HCT116 (cell line): ENCODE measurements at regions not wholly inside any gene's neighbourhood (a gene's known extent, or its start where the extent isn't known, plus 50 kb on each side); places are given as distances from the start of the nearest gene placed in this dataset.

Experiments used
- ATAC-seq: fragments of 200-7000 bp; cut with Tn5 transposase; 2 replicates; pipeline ENCODE4 v1.9.1; 2020; ENCODE audit warnings: mild to moderate bottlenecking, moderate library complexity
- BruUV-seq: library from RNA; stranded (reverse); fragments of 400-500 nt; replicated peaks from 2 replicates; lab custom pipeline; 2021; lab: Mats Ljungman, UMichigan
- CTCF ChIA-PET: fragments of 300-600 bp; sonication (Branson Sonifier 250); formaldehyde crosslinking; loops from one replicate; lab custom pipeline; 2021; ENCODE audit warnings: antibody characterized with exemption; lab: Charles Lee
- POLR2A ChIA-PET: fragments of 300-600, 350-600 bp; sonication (Branson Sonifier 250); formaldehyde crosslinking; loops from one replicate; lab custom pipeline; 2021; ENCODE audit warnings: antibody characterized with exemption; lab: Charles Lee
- RAD21 ChIA-PET, 2 experiments: fragments of 300-600 bp; sonication (Branson Sonifier 250); formaldehyde crosslinking; loops; one replicate each; lab custom pipeline; 2023; ENCODE audit warnings: low total read pairs in 2 of 2; ENCODE audit not compliant: uncharacterized antibody in 2 of 2, unreplicated experiment in 2 of 2, low non-redundant PET in 1 of 2; lab: Charles Lee
- DNase-seq: peaks from one replicate; pipeline ENCODE4 v3.0.0-alpha.2; 2010; ENCODE audit warnings: low read depth, low spot score
- H2AFZ ChIP-seq: fragments of 200-600 bp; shearing (Covaris generic), sonication (generic); 2 replicates; pipeline ENCODE4 v1.6.1; 2017; ENCODE audit warnings: low read depth, mixed run types, mixed read lengths, antibody characterized with exemption, low read length; ENCODE audit not compliant: poor library complexity, severe bottlenecking
- H3K27ac ChIP-seq: 2 replicates; pipeline ENCODE4 v1.5.1; 2012; ENCODE audit warnings: low read depth, low read length
- H3K27me3 ChIP-seq: fragments of 200-600 bp; sonication (generic); 2 replicates; pipeline ENCODE4 v1.6.1; 2016; ENCODE audit warnings: mixed run types, low read length, mixed read lengths; ENCODE audit not compliant: insufficient read depth
- H3K36me3 ChIP-seq, 2 experiments: fragments of 200-500 bp in 1 of 2; fragments of 200-600 bp in 1 of 2; sonication (Bioruptor generic) in 1 of 2; sonication (generic) in 1 of 2; 2 replicates each; pipeline versions ENCODE4 v1.5.1 to v1.6.1; 2014 to 2016; ENCODE audit warnings: low read length in 2 of 2, inconsistent platforms in 1 of 2, mixed read lengths in 1 of 2, mixed run types in 1 of 2; ENCODE audit not compliant: insufficient read depth in 2 of 2, control insufficient read depth in 1 of 2
- H3K4me1 ChIP-seq, 2 experiments: fragments of 200-600 bp in 1 of 2; sonication (generic) in 1 of 2; 2 replicates each; pipeline versions ENCODE4 v1.5.1 to v1.6.1; 2012 to 2017; ENCODE audit warnings: low read length in 2 of 2, inconsistent platforms in 1 of 2, mild to moderate bottlenecking in 1 of 2, mixed read lengths in 1 of 2, mixed run types in 1 of 2, moderate library complexity in 1 of 2; ENCODE audit not compliant: insufficient read depth in 2 of 2, control insufficient read depth in 1 of 2
- H3K4me2 ChIP-seq: fragments of 200-600 bp; sonication (generic); 2 replicates; pipeline ENCODE4 v1.6.1; 2017; ENCODE audit warnings: mixed run types, low read length, mixed read lengths
- H3K4me3 ChIP-seq, 2 experiments: fragments of 200-600 bp in 1 of 2; sonication (generic) in 1 of 2; replicated peaks in 1 of 2; 2 replicates each; pipeline ENCODE4 v1.5.1; 2011 to 2016; ENCODE audit warnings: low read length in 2 of 2, control low read depth in 1 of 2, low read depth in 1 of 2, mild to moderate bottlenecking in 1 of 2, mixed read lengths in 1 of 2, mixed run types in 1 of 2
- H3K79me2 ChIP-seq: fragments of 200-600 bp; sonication (generic); 2 replicates; pipeline ENCODE4 v1.6.1; 2017; ENCODE audit warnings: mild to moderate bottlenecking, mixed run types, low read length, moderate library complexity, mixed read lengths; ENCODE audit not compliant: insufficient read depth
- H3K9ac ChIP-seq: fragments of 200-600 bp; sonication (generic); 2 replicates; pipeline ENCODE4 v1.6.1; 2016; ENCODE audit warnings: low read length, mixed read lengths
- H3K9me2 ChIP-seq: fragments of 200-600 bp; sonication (generic), shearing (Covaris generic); 2 replicates; pipeline ENCODE4 v1.6.1; 2017; ENCODE audit warnings: mixed run types, mild to moderate bottlenecking, moderate library complexity; ENCODE audit not compliant: insufficient read depth
- H3K9me3 ChIP-seq, 2 experiments: fragments of 200-500 bp in 1 of 2; fragments of 200-600 bp in 1 of 2; sonication (Bioruptor generic) in 1 of 2; sonication (generic) in 1 of 2; 2 replicates each; pipeline ENCODE4 v1.6.1; 2014 to 2017; ENCODE audit warnings: low read length in 2 of 2, mixed read lengths in 2 of 2, inconsistent platforms in 1 of 2, low read depth in 1 of 2, mild to moderate bottlenecking in 1 of 2, mixed run types in 1 of 2, moderate library complexity in 1 of 2; ENCODE audit not compliant: control insufficient read depth in 1 of 2, insufficient read depth in 1 of 2
- H4K20me1 ChIP-seq: fragments of 200-600 bp; sonication (generic), shearing (Covaris generic); 2 replicates; pipeline ENCODE4 v1.6.1; 2017; ENCODE audit warnings: mixed run types, mild to moderate bottlenecking, moderate library complexity; ENCODE audit not compliant: insufficient read depth
- ATF3 ChIP-seq: IDR thresholded peaks from 2 replicates; pipeline ENCODE4 v1.6.1; 2012
- CBX3 ChIP-seq: IDR thresholded peaks from 2 replicates; pipeline ENCODE4 v1.6.1; 2012; ENCODE audit warnings: low read depth
- CTCF ChIP-seq, 3 experiments: fragments of 200-600 bp in 1 of 3; sonication (generic) in 1 of 3; IDR thresholded peaks in 2 of 3; conservative IDR thresholded peaks in 1 of 3; 2 replicates each; pipeline ENCODE4 v1.5.1; 2012 to 2017; ENCODE audit warnings: low read depth in 2 of 3, low read length in 2 of 3, antibody characterized with exemption in 1 of 3, borderline replicate concordance in 1 of 3, control low read depth in 1 of 3, mild to moderate bottlenecking in 1 of 3, mixed read lengths in 1 of 3, mixed run types in 1 of 3, moderate library complexity in 1 of 3; ENCODE audit not compliant: insufficient read depth in 1 of 3
- ELF1 ChIP-seq: IDR thresholded peaks from 2 replicates; pipeline ENCODE4 v1.6.1; 2012; ENCODE audit warnings: low read depth, borderline replicate concordance
- FOSL1 ChIP-seq: IDR thresholded peaks from 2 replicates; pipeline ENCODE4 v1.6.1; 2012; ENCODE audit warnings: low read depth
- JUND ChIP-seq: IDR thresholded peaks from 2 replicates; pipeline ENCODE4 v1.6.1; 2012
- MAX ChIP-seq: IDR thresholded peaks from 2 replicates; pipeline ENCODE4 v1.6.1; 2012
- POLR2A ChIP-seq: IDR thresholded peaks from 2 replicates; pipeline ENCODE4 v1.7.0; 2011; ENCODE audit warnings: borderline replicate concordance; ENCODE audit not compliant: insufficient read depth, insufficient read length; ENCODE audit errors: extremely low read depth
- REST ChIP-seq: IDR thresholded peaks from 2 replicates; pipeline ENCODE4 v1.6.1; 2012; ENCODE audit warnings: low read depth
- SIN3A ChIP-seq: IDR thresholded peaks from 2 replicates; pipeline ENCODE4 v1.6.1; 2012; ENCODE audit warnings: low read depth
- SRF ChIP-seq: IDR thresholded peaks from 2 replicates; pipeline ENCODE4 v1.6.1; 2012; ENCODE audit warnings: low read depth
- YY1 ChIP-seq: IDR thresholded peaks from 2 replicates; pipeline ENCODE4 v1.6.1; 2011; ENCODE audit warnings: low read length, low read depth, moderate library complexity, mild to moderate bottlenecking; ENCODE audit not compliant: insufficient replicate concordance; ENCODE audit errors: extremely low read depth
- ZFX ChIP-seq: fragments of 450-650 bp; IDR thresholded peaks from 2 replicates; pipeline ENCODE4 v1.6.1; 2017
- intact Hi-C: fragments of 100-400 bp; cut with micrococcal nuclease; formaldehyde crosslinking; loops from 2 replicates; pipeline ENCODE4 v1.10.0; 2022

GRCh38 chr13:38202740-38203139, 146.9 kb upstream of the UFM1 start:
- Histone ChIP-seq H2AFZ (no peak overlapping the region), H3K9ac (no peak overlapping the region), H3K9me3 (peaks cover 0 to 9% of the 10 kb centered on the region in 2 experiments), H4K20me1 (no peaks in the 10 kb centered on the region), H3K79me2 (no peaks in the 10 kb centered on the region), H3K27ac (no peak overlapping the region), H3K36me3 (no peaks in the 10 kb centered on the region), H3K4me1 (no peaks in the 10 kb centered on the region), H3K4me2 (no peak overlapping the region), H3K9me2 (no peaks in the 10 kb centered on the region), H3K4me3 (no peak overlapping the region), H3K27me3 (no peaks in the 10 kb centered on the region)
- BruUV-seq = no TSS peak
- ChIA-PET CTCF (no interaction called here), RAD21 (no interaction called here), POLR2A (no interaction called here)
- DNase-seq (no peak), ATAC-seq (no peak)
- no peak for TF ChIP-seq JUND
- no peak for TF ChIP-seq CBX3
- no peak for TF ChIP-seq ZFX
- TF ChIP-seq SIN3A = no peak
- TF ChIP-seq ELF1 = no peak
- no peak for TF ChIP-seq REST
- TF ChIP-seq SRF = no peak
- TF ChIP-seq FOSL1 = no peak
- TF ChIP-seq POLR2A = no peak
- no peak for TF ChIP-seq CTCF (IDR thresholded peaks at IDR 0.05 in 2 of 3, conservative IDR thresholded peaks at IDR 0.05 in 1 of 3; ENCODE audit: borderline replicate concordance in 1 of 3, insufficient read depth in 1 of 3, low read depth in 2 of 3, low read length in 2 of 3)
- no peak for TF ChIP-seq YY1
- no peak for TF ChIP-seq MAX
- no peak for TF ChIP-seq ATF3
- intact Hi-C loops = no loop called here
